ENCODE measurements at regions not wholly inside any gene's neighbourhood (a gene's known extent, or its start where the extent isn't known, plus 50 kb on each side); places are given as distances from the start of the nearest gene placed in this dataset.

DNA sequence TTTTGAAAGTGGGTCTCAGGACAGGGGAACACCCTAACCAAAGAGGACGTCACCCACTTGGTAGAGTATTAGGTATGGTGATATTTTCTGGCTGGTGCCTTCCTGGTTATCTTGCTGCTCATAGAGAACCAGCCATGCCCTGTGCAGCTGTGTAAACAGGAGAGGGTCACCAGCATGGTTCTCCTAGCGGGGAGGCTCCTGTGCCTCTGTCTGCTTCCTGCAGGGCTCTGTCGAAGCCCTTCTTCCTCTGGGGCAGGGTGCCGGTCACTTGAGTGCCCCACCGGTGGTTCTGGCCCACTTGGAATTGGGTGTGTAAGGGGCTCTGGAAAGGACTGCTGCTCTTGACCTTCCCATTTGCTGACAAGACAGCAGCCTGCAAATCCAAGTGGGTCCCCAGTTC is 80.5 kb upstream of the KCNK12 start:
- Histone ChIP-seq H3K4me1 (ENCODE audit: control insufficient read depth, insufficient read depth, low read length) (peaks cover 20% of the 10 kb centered on the region), H3K9me3 (ENCODE audit: control insufficient read depth, insufficient read depth, low read length) (no peaks in the 10 kb centered on the region), H3K4me3 (ENCODE audit: low read depth, low read length) (no peak overlapping the region), H3K27ac (ENCODE audit: low read depth, low read length) (no peak overlapping the region), H3K9ac (ENCODE audit: low read depth, low read length) (no peak overlapping the region), H3K27me3 (ENCODE audit: control insufficient read depth, insufficient read depth, low read length) (no peaks in the 10 kb centered on the region), H3K36me3 (ENCODE audit: control insufficient read depth, insufficient read depth, low read length) (no peaks in the 10 kb centered on the region)

DNA sequence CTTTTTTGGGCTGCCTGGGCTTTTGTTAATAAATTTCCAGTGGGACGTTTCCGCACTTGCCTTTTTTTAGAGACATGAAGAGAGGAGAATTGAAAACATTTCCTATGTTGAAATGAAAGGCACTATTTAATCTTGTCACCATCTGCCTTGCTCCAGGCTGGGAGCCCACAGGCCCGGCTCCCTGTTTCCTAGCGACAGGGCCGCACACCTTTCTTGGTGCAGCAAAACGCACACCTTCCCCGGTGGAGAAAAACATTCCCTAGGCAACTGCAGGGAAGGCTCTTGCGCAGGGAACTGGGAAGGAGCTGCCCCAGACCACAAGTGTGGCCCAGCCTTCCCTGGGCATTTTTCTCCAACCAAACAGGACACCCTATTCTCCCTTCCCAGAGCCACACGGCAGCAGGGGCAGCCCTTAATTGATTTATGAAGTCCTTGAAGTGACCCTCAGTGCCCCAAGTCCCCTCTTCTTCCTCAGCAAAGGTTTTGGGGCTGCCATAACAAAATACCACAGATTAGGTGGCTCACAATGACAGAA is 79.3 kb upstream of the KCNK12 start:
- H3K27ac ChIP-seq (ENCODE audit: low read depth, low read length), result no peak overlapping the region
- H3K9ac ChIP-seq (ENCODE audit: low read depth, low read length), result no peak overlapping the region
- H3K4me3 ChIP-seq (ENCODE audit: low read depth, low read length), result no peak overlapping the region
- H3K27me3 ChIP-seq (ENCODE audit: control insufficient read depth, insufficient read depth, low read length), result no peaks in the 10 kb centered on the region
- peaks cover 12% of the 10 kb centered on the region for H3K4me1 ChIP-seq (ENCODE audit: control insufficient read depth, insufficient read depth, low read length)
- no peaks in the 10 kb centered on the region for H3K36me3 ChIP-seq (ENCODE audit: control insufficient read depth, insufficient read depth, low read length)
- no peaks in the 10 kb centered on the region for H3K9me3 ChIP-seq (ENCODE audit: control insufficient read depth, insufficient read depth, low read length)

GRCh38 chr2:47645246-47645645 is 74.5 kb upstream of the KCNK12 start:
- H3K27me3 ChIP-seq (ENCODE audit: control insufficient read depth, insufficient read depth, low read length), result no peaks in the 10 kb centered on the region
- no peak overlapping the region for H3K9ac ChIP-seq (ENCODE audit: low read depth, low read length)
- no peaks in the 10 kb centered on the region for H3K9me3 ChIP-seq (ENCODE audit: control insufficient read depth, insufficient read depth, low read length)
- peaks cover 2% of the 10 kb centered on the region; the same call in 1 of the 2 replicates for H3K4me1 ChIP-seq (ENCODE audit: control insufficient read depth, insufficient read depth, low read length)
- no peak overlapping the region for H3K4me3 ChIP-seq (ENCODE audit: low read depth, low read length)
- H3K27ac ChIP-seq (ENCODE audit: low read depth, low read length), result no peak overlapping the region
- no peaks in the 10 kb centered on the region for H3K36me3 ChIP-seq (ENCODE audit: control insufficient read depth, insufficient read depth, low read length)

- no peaks in the 10 kb centered on the region for H3K9me3 ChIP-seq (ENCODE audit: control insufficient read depth, insufficient read depth, low read length)
- H3K4me3 ChIP-seq (ENCODE audit: low read depth, low read length), result no peak overlapping the region
- no peak overlapping the region for H3K9ac ChIP-seq (ENCODE audit: low read depth, low read length)
- peaks cover 3% of the 10 kb centered on the region; the same call in 1 of the 2 replicates for H3K4me1 ChIP-seq (ENCODE audit: control insufficient read depth, insufficient read depth, low read length)
- no peak overlapping the region for H3K27ac ChIP-seq (ENCODE audit: low read depth, low read length)
- H3K36me3 ChIP-seq (ENCODE audit: control insufficient read depth, insufficient read depth, low read length), result no peaks in the 10 kb centered on the region
- no peaks in the 10 kb centered on the region for H3K27me3 ChIP-seq (ENCODE audit: control insufficient read depth, insufficient read depth, low read length)
Observed at GRCh38 chr2:47644351-47644750, 73.6 kb upstream of the KCNK12 start.

DNA sequence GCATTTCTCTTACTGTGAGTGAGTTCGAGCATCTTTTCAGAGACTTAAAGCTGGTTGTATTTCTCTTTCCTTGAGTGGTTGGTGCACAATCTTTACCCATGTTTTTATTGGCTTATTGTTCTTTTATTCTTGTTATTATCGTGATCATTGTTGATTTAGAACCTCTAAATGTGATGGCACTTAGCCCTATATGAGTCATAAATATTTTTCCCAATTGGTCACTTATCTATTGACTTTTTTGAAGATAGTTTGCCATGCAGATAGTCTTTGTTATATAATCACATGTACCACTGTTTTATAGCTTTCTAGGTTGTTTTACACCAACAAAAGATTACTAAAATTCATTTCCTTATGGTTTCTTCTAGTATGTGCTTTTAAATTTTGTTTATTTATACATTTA is 70.6 kb upstream of the KCNK12 start:
- Histone ChIP-seq H3K36me3 (ENCODE audit: control insufficient read depth, insufficient read depth, low read length) (no peaks in the 10 kb centered on the region), H3K9ac (ENCODE audit: low read depth, low read length) (no peak overlapping the region), H3K4me1 (ENCODE audit: control insufficient read depth, insufficient read depth, low read length) (peaks cover 16% of the 10 kb centered on the region), H3K9me3 (ENCODE audit: control insufficient read depth, insufficient read depth, low read length) (no peaks in the 10 kb centered on the region; the same call in 1 of the 2 replicates), H3K27me3 (ENCODE audit: control insufficient read depth, insufficient read depth, low read length) (no peaks in the 10 kb centered on the region), H3K4me3 (ENCODE audit: low read depth, low read length) (no peak overlapping the region), H3K27ac (ENCODE audit: low read depth, low read length) (no peak overlapping the region)

GRCh38 chr2:47640356-47640755 is 69.6 kb upstream of the KCNK12 start:
- H3K4me3 ChIP-seq (ENCODE audit: low read depth, low read length), result no peak overlapping the region
- no peaks in the 10 kb centered on the region for H3K36me3 ChIP-seq (ENCODE audit: control insufficient read depth, insufficient read depth, low read length)
- no peak overlapping the region for H3K9ac ChIP-seq (ENCODE audit: low read depth, low read length)
- H3K4me1 ChIP-seq (ENCODE audit: control insufficient read depth, insufficient read depth, low read length), result peaks cover 26% of the 10 kb centered on the region
- H3K27me3 ChIP-seq (ENCODE audit: control insufficient read depth, insufficient read depth, low read length), result no peaks in the 10 kb centered on the region
- no peak overlapping the region for H3K27ac ChIP-seq (ENCODE audit: low read depth, low read length)
- no peaks in the 10 kb centered on the region; the same call in 1 of the 2 replicates for H3K9me3 ChIP-seq (ENCODE audit: control insufficient read depth, insufficient read depth, low read length)

DNA sequence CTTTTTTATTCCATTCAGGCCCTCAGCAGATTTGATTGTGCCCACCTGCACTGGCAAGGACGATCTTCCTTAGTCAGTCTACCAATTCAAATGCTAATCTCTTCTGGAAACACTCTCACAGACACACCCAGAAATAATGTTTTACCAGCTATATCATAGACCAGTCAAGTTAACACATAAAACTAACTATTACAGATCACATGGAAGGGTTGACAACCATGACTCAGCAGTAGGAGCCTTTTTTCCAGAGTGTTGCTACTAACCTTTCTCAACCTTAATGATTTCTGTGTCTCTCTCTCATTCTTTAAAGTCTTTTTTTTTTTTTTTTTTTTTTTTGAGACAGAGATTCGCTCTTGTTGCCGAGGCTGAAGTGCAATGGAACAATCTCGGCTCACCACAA is 68.7 kb upstream of the KCNK12 start:
- Histone ChIP-seq H3K36me3 (ENCODE audit: control insufficient read depth, insufficient read depth, low read length) (no peaks in the 10 kb centered on the region), H3K9me3 (ENCODE audit: control insufficient read depth, insufficient read depth, low read length) (no peaks in the 10 kb centered on the region; the same call in 1 of the 2 replicates), H3K27ac (ENCODE audit: low read depth, low read length) (no peak overlapping the region), H3K4me3 (ENCODE audit: low read depth, low read length) (no peak overlapping the region), H3K27me3 (ENCODE audit: control insufficient read depth, insufficient read depth, low read length) (no peaks in the 10 kb centered on the region), H3K9ac (ENCODE audit: low read depth, low read length) (no peak overlapping the region), H3K4me1 (ENCODE audit: control insufficient read depth, insufficient read depth, low read length) (peaks cover 26% of the 10 kb centered on the region)

- H3K9me3 ChIP-seq (ENCODE audit: control insufficient read depth, insufficient read depth, low read length), result no peaks in the 10 kb centered on the region; the same call in 1 of the 2 replicates
- no peaks in the 10 kb centered on the region for H3K36me3 ChIP-seq (ENCODE audit: control insufficient read depth, insufficient read depth, low read length)
Observed at GRCh38 chr2:47638430-47638829, 67.6 kb upstream of the KCNK12 start.

GRCh38 chr2:47636596-47637264 is 65.9 kb upstream of the KCNK12 start:
- Histone ChIP-seq H3K4me1 (ENCODE audit: control insufficient read depth, insufficient read depth, low read length) (peaks cover 23% of the 10 kb centered on the region), H3K27me3 (ENCODE audit: control insufficient read depth, insufficient read depth, low read length) (no peaks in the 10 kb centered on the region), H3K9ac (ENCODE audit: low read depth, low read length) (0 out of 2 replicates have a peak overlapping the region, but pooled peaks have one; percentile 1), H3K4me3 (ENCODE audit: low read depth, low read length) (no peak overlapping the region), H3K36me3 (ENCODE audit: control insufficient read depth, insufficient read depth, low read length) (no peaks in the 10 kb centered on the region), H3K9me3 (ENCODE audit: control insufficient read depth, insufficient read depth, low read length) (no peaks in the 10 kb centered on the region; the same call in 1 of the 2 replicates), H3K27ac (ENCODE audit: low read depth, low read length) (no peak overlapping the region)

More at GRCh38 chr2:47638430-47638829, 67.6 kb upstream of the KCNK12 start:
- no peaks in the 10 kb centered on the region for H3K27me3 ChIP-seq (ENCODE audit: control insufficient read depth, insufficient read depth, low read length)
- no peak overlapping the region for H3K9ac ChIP-seq (ENCODE audit: low read depth, low read length)
- no peak overlapping the region for H3K4me3 ChIP-seq (ENCODE audit: low read depth, low read length)
- no peak overlapping the region for H3K27ac ChIP-seq (ENCODE audit: low read depth, low read length)
- H3K4me1 ChIP-seq (ENCODE audit: control insufficient read depth, insufficient read depth, low read length), result peaks cover 26% of the 10 kb centered on the region

DNA sequence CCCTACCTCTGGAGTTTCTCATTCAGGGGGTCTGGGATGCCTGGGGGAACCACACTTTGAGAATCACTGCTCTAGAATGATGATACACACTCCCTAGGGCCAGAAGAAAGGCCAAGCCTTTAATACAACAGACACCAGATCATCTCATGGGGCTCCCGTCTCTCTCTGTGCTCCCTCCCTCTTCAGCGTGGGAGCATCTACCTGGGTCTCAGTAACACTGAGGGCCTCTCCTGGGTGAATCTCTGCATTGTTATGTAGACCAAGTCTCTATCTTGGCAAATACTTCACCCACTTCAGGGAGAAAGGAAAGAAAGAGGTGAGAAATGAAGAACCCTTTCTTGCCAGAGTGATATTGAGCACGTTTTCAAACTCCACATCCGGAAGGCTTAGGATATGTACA is 65.4 kb upstream of the KCNK12 start:
- H3K36me3 ChIP-seq (ENCODE audit: control insufficient read depth, insufficient read depth, low read length), result no peaks in the 10 kb centered on the region
- 0 out of 2 replicates have a peak overlapping the region, but pooled peaks have one; percentile 1 for H3K9ac ChIP-seq (ENCODE audit: low read depth, low read length)
- H3K27me3 ChIP-seq (ENCODE audit: control insufficient read depth, insufficient read depth, low read length), result no peaks in the 10 kb centered on the region

DNA sequence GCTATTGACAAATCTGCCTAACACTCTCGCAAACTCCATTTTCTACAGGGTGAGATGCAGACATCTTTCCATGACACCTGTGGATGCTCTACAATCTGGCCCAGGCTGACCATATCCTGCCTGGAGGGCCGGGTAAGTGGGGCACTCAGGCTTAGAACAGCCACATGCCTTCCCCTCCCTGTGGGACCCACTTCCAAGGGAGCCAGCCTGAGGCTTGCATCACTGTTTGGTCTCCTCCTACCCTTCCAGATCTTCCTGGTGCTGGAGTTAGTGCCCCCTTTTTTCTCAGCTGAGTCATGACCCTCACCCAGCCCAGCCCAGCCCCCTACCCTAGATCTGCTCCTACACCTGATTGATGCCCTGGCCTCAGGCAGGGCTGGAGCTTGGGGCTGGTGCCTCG is 62.0 kb upstream of the KCNK12 start:
- H3K27ac ChIP-seq (ENCODE audit: low read depth, low read length), result no peak overlapping the region
- no peaks in the 10 kb centered on the region for H3K9me3 ChIP-seq (ENCODE audit: control insufficient read depth, insufficient read depth, low read length)
- no peaks in the 10 kb centered on the region for H3K27me3 ChIP-seq (ENCODE audit: control insufficient read depth, insufficient read depth, low read length)
- H3K36me3 ChIP-seq (ENCODE audit: control insufficient read depth, insufficient read depth, low read length), result no peaks in the 10 kb centered on the region
- H3K9ac ChIP-seq (ENCODE audit: low read depth, low read length), result no peak overlapping the region
- peaks cover 20% of the 10 kb centered on the region for H3K4me1 ChIP-seq (ENCODE audit: control insufficient read depth, insufficient read depth, low read length)
- no peak overlapping the region for H3K4me3 ChIP-seq (ENCODE audit: low read depth, low read length)

More for the DNA sequence above, 65.4 kb upstream of the KCNK12 start:
- Histone ChIP-seq H3K4me1 (ENCODE audit: control insufficient read depth, insufficient read depth, low read length) (peaks cover 23% of the 10 kb centered on the region), H3K27ac (ENCODE audit: low read depth, low read length) (peak overlapping the region; percentile 48), H3K9me3 (ENCODE audit: control insufficient read depth, insufficient read depth, low read length) (no peaks in the 10 kb centered on the region; the same call in 1 of the 2 replicates), H3K4me3 (ENCODE audit: low read depth, low read length) (no peak overlapping the region)

All from HUES48 (cell line).